Activated naive CD8-positive, alpha-beta T cell treated with anti-CD3 and anti-CD28 coated beads, Interleukin-2, amount 10 ng/mL, durations not matched to agents 7 days and 5 days (primary cell): ENCODE measurements at regions not wholly inside any gene's neighbourhood (a gene's known extent, or its start where the extent isn't known, plus 50 kb on each side); places are given as distances from the start of the nearest gene placed in this dataset.

Source experiments
- ATAC-seq: fragments of 150-1000 bp; cut with Tn5 transposase; one replicate; pipeline ENCODE4 v1.10.0; 2021; ENCODE audit warnings: low read depth, moderate library complexity
- POLR2A ChIA-PET: fragments of 350-600 bp; sonication (Branson Sonifier 250); formaldehyde crosslinking; loops from one replicate; lab custom pipeline; 2021; ENCODE audit warnings: antibody characterized with exemption; lab: Charles Lee
- DNase-seq: peaks from one replicate; pipeline ENCODE4 v3.0.0; 2021
- H3K27ac Mint-ChIP-seq: one replicate; pipeline ENCODE4 v1.8.0; 2022; ENCODE audit warnings: mild to moderate bottlenecking, mixed read lengths
- H3K27me3 Mint-ChIP-seq: one replicate; pipeline ENCODE4 v1.8.0; 2022; ENCODE audit warnings: mild to moderate bottlenecking, moderate library complexity, mixed read lengths
- H3K36me3 Mint-ChIP-seq: one replicate; pipeline ENCODE4 v1.8.0; 2021; ENCODE audit warnings: mild to moderate bottlenecking, mixed read lengths
- H3K4me1 Mint-ChIP-seq: one replicate; pipeline ENCODE4 v1.8.0; 2021; ENCODE audit warnings: mixed read lengths
- H3K4me3 Mint-ChIP-seq: one replicate; pipeline ENCODE4 v1.8.0; 2022; ENCODE audit warnings: mild to moderate bottlenecking, moderate library complexity, mixed read lengths
- H3K9me3 Mint-ChIP-seq: one replicate; pipeline ENCODE4 v1.8.0; 2021; ENCODE audit warnings: mixed read lengths

DNA sequence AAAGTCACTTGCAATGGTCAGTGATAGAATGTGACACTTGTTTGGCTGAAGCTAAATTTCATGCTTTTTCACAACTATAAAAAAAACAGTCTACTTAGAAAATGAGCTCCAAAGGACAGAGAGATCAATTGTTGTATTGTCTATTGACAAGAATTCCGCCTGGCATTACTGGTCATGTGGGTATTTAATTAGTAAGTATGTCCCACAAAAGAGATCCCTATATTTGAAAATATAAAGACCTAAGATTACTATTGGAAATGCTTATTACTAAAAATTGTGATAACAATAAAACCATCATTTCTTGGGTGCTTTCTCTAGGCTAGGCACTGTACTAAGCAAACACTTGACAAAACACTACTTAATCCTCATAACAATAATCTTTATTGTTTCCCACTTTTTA, 745.2 kb upstream of the C9orf72 start:
- H3K27me3 Mint-ChIP-seq, result no peaks in the 10 kb centered on the region
- H3K36me3 Mint-ChIP-seq, result no peaks in the 10 kb centered on the region
- ATAC-seq (no peak), DNase-seq (no peak)
- H3K9me3 Mint-ChIP-seq, result no peaks in the 10 kb centered on the region
- H3K4me1 Mint-ChIP-seq, result no peaks in the 10 kb centered on the region
- no peak overlapping the region for H3K27ac Mint-ChIP-seq
- POLR2A ChIA-PET, result no interaction called here
- H3K4me3 Mint-ChIP-seq, result no peak overlapping the region

- Mint-ChIP-seq H3K27me3 (no peaks in the 10 kb centered on the region), H3K36me3 (no peaks in the 10 kb centered on the region), H3K9me3 (peaks cover 2% of the 10 kb centered on the region), H3K27ac (no peak overlapping the region), H3K4me3 (no peak overlapping the region), H3K4me1 (no peaks in the 10 kb centered on the region)
- no peak for DNase-seq
- no peak for ATAC-seq
- POLR2A ChIA-PET, result no interaction called here
Measured at GRCh38 chr9:28319981-28320380, 746.7 kb upstream of the C9orf72 start.

DNA sequence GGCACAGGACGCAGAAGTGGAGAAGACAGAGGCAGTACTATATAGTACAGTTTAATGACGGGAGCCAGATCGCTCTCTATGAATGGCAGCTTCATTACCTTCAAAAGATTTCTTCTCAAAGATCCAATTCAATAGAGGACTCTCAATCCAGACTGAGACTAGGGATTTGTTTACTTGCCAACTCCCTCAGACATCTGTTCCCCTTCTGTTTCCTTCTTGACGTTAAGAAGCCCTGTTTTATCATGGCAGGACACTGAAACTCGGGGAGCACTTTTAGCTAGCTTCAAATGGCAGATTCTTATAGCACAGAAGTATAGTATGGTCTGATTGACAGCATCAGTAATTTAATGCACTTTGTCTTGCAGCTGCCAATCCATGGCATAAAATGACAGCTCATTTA, 747.3 kb upstream of the C9orf72 start:
- no peak for ATAC-seq

GRCh38 chr9:28329323-28329722, 756.0 kb upstream of the C9orf72 start:
- Mint-ChIP-seq H3K27ac (no peak overlapping the region), H3K9me3 (peaks cover 2% of the 10 kb centered on the region), H3K4me3 (no peak overlapping the region), H3K36me3 (no peaks in the 10 kb centered on the region), H3K27me3 (no peaks in the 10 kb centered on the region), H3K4me1 (no peaks in the 10 kb centered on the region)
- DNase-seq (no peak), ATAC-seq (no peak)
- POLR2A ChIA-PET, result no interaction called here

More for the DNA sequence above, 747.3 kb upstream of the C9orf72 start:
- Mint-ChIP-seq H3K27me3 (no peaks in the 10 kb centered on the region), H3K4me1 (no peaks in the 10 kb centered on the region), H3K9me3 (peaks cover 2% of the 10 kb centered on the region), H3K4me3 (no peak overlapping the region), H3K36me3 (no peaks in the 10 kb centered on the region), H3K27ac (no peak overlapping the region)
- no peak for DNase-seq
- POLR2A ChIA-PET, result no interaction called here

DNA sequence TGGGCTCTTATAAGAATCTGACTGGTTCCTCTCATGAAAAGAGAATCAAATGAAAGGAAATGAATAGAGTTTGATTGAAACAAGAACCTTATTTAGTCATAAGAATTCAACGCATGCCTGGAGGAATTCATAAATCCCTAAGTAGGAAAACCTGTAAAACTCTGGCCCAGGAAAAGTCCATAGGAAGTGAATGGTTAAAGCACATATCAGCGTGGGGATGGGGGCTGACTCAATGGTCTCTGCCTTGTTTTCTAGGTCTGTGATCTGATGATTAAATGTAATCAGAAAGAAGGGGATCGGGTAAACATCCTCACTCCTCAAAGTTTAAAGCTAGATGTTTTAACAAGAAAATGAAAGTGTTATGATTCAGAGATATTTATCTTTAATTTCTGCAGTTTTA, 759.4 kb upstream of the C9orf72 start:
- POLR2A ChIA-PET, result no interaction called here
- Mint-ChIP-seq H3K27ac (no peak overlapping the region), H3K9me3 (no peaks in the 10 kb centered on the region), H3K4me1 (no peaks in the 10 kb centered on the region), H3K27me3 (no peaks in the 10 kb centered on the region), H3K36me3 (no peaks in the 10 kb centered on the region), H3K4me3 (no peak overlapping the region)
- no peak for ATAC-seq
- DNase-seq, result no peak

- no peaks in the 10 kb centered on the region for H3K36me3 Mint-ChIP-seq
- no peak for ATAC-seq
- no peaks in the 10 kb centered on the region for H3K4me1 Mint-ChIP-seq
- H3K27me3 Mint-ChIP-seq, result no peaks in the 10 kb centered on the region
- no peaks in the 10 kb centered on the region for H3K9me3 Mint-ChIP-seq
- no peak for DNase-seq
- POLR2A ChIA-PET, result no interaction called here
- H3K4me3 Mint-ChIP-seq, result no peak overlapping the region
- no peak overlapping the region for H3K27ac Mint-ChIP-seq
Measured at GRCh38 chr9:28341913-28342312, 768.6 kb upstream of the C9orf72 start.

GRCh38 chr9:28342815-28343338, 769.6 kb upstream of the C9orf72 start:
- Mint-ChIP-seq H3K36me3 (no peaks in the 10 kb centered on the region), H3K27ac (no peak overlapping the region), H3K9me3 (peaks cover 5% of the 10 kb centered on the region), H3K4me1 (no peaks in the 10 kb centered on the region), H3K27me3 (no peaks in the 10 kb centered on the region), H3K4me3 (no peak overlapping the region)
- DNase-seq, result no peak
- POLR2A ChIA-PET, result no interaction called here
- ATAC-seq, result no peak

- H3K4me1 Mint-ChIP-seq, result no peaks in the 10 kb centered on the region
- H3K9me3 Mint-ChIP-seq, result peaks cover 1% of the 10 kb centered on the region
- H3K27ac Mint-ChIP-seq, result no peak overlapping the region
- POLR2A ChIA-PET, result no interaction called here
- H3K4me3 Mint-ChIP-seq, result no peak overlapping the region
- no peaks in the 10 kb centered on the region for H3K27me3 Mint-ChIP-seq
- no peak for DNase-seq
- ATAC-seq, result no peak
- no peaks in the 10 kb centered on the region for H3K36me3 Mint-ChIP-seq
Measured at GRCh38 chr9:28363151-28363562, 789.9 kb upstream of the C9orf72 start.

GRCh38 chr9:28365020-28365640, 791.8 kb upstream of the C9orf72 start:
- Mint-ChIP-seq H3K36me3 (no peaks in the 10 kb centered on the region), H3K27me3 (no peaks in the 10 kb centered on the region), H3K4me3 (no peak overlapping the region), H3K27ac (no peak overlapping the region), H3K4me1 (no peaks in the 10 kb centered on the region), H3K9me3 (peaks cover 1% of the 10 kb centered on the region)
- POLR2A ChIA-PET, result no interaction called here
- ATAC-seq (no peak), DNase-seq (no peak)

- Mint-ChIP-seq H3K27me3 (no peaks in the 10 kb centered on the region), H3K4me3 (no peak overlapping the region), H3K36me3 (no peaks in the 10 kb centered on the region), H3K27ac (no peak overlapping the region), H3K9me3 (peaks cover 1% of the 10 kb centered on the region), H3K4me1 (no peaks in the 10 kb centered on the region)
- POLR2A ChIA-PET, result no interaction called here
- no peak for ATAC-seq
- DNase-seq, result no peak
Measured at GRCh38 chr9:28365728-28366127, 792.4 kb upstream of the C9orf72 start.

DNA sequence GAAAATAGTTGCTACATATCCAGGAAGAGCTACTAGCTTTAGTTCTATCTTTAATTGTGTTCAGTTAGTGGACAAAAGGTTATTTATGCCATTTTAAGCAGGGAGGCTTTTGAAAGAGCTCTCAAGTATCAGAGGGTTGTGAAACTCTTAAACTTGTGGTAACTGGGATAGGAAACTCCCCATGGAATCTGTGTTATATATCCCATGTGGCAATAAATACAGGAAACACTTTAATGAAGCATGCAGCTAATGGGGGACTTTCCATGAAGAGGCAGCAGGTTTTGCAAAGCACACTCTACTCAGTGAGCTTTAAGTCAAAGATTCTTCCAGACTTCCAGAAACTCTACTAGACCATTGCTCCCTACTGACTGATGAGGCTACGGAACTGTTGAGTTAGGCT, 805.0 kb upstream of the C9orf72 start:
- H3K4me1 Mint-ChIP-seq, result no peaks in the 10 kb centered on the region
- H3K4me3 Mint-ChIP-seq, result no peak overlapping the region
- H3K9me3 Mint-ChIP-seq, result peaks cover 4% of the 10 kb centered on the region
- DNase-seq, result no peak
- H3K36me3 Mint-ChIP-seq, result no peaks in the 10 kb centered on the region
- POLR2A ChIA-PET, result no interaction called here
- H3K27ac Mint-ChIP-seq, result no peak overlapping the region
- no peak for ATAC-seq
- H3K27me3 Mint-ChIP-seq, result no peaks in the 10 kb centered on the region

- no peaks in the 10 kb centered on the region for H3K27me3 Mint-ChIP-seq
- no peaks in the 10 kb centered on the region for H3K36me3 Mint-ChIP-seq
Measured at GRCh38 chr9:28379082-28379481, 805.8 kb upstream of the C9orf72 start.

GRCh38 chr9:28389411-28389810, 816.1 kb upstream of the C9orf72 start:
- ATAC-seq (no peak), DNase-seq (no peak)
- Mint-ChIP-seq H3K4me1 (no peaks in the 10 kb centered on the region), H3K27ac (no peak overlapping the region), H3K36me3 (no peaks in the 10 kb centered on the region), H3K4me3 (no peak overlapping the region), H3K9me3 (peaks cover 3% of the 10 kb centered on the region), H3K27me3 (no peaks in the 10 kb centered on the region)
- POLR2A ChIA-PET, result no interaction called here

More at GRCh38 chr9:28379082-28379481, 805.8 kb upstream of the C9orf72 start:
- Mint-ChIP-seq H3K27ac (no peak overlapping the region), H3K4me1 (no peaks in the 10 kb centered on the region), H3K9me3 (peaks cover 4% of the 10 kb centered on the region), H3K4me3 (no peak overlapping the region)
- ATAC-seq (no peak), DNase-seq (no peak)
- POLR2A ChIA-PET, result no interaction called here

DNA sequence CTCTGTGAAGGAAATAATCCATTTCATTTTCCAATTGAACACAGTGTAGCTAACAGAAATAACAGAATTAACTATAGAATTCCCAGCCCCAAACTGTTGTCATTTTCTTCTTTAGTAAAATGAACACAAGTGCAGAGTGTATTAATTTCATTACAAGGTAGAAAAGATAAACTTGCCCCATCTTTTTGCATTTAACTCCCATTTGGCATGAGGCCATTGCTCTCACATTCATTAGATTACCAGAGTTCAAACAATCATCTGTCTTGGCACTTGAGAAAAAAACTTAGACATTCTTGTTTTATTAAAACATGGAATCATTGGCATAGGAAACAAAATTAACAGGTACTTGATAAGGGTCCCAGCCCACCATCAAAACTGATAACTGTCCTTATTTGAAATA, 821.5 kb upstream of the C9orf72 start:
- Mint-ChIP-seq H3K27ac (no peak overlapping the region), H3K27me3 (no peaks in the 10 kb centered on the region), H3K4me3 (no peak overlapping the region), H3K4me1 (no peaks in the 10 kb centered on the region), H3K9me3 (peaks cover 3% of the 10 kb centered on the region), H3K36me3 (no peaks in the 10 kb centered on the region)
- ATAC-seq, result no peak
- POLR2A ChIA-PET, result no interaction called here
- DNase-seq, result no peak
